Skeletal muscle cell (primary cell): ENCODE measurements at regions not wholly inside any gene's neighbourhood (a gene's known extent, or its start where the extent isn't known, plus 50 kb on each side); places are given as distances from the start of the nearest gene placed in this dataset.
"Not testable (repeated sequence)": the region's sequence is repeated elsewhere in the genome, so short reads cannot be mapped to it uniquely, and the experiment has no call there.

ENCODE experiments used
- DNase-seq: peaks from one replicate; pipeline ENCODE4 v3.0.0-alpha.2; 2010; ENCODE audit warnings: low read depth
- H3K4me3 ChIP-seq: 2 replicates; pipeline ENCODE4 v1.5.1; 2011; ENCODE audit warnings: low read depth, mild to moderate bottlenecking, control low read depth, low read length, moderate library complexity

DNA sequence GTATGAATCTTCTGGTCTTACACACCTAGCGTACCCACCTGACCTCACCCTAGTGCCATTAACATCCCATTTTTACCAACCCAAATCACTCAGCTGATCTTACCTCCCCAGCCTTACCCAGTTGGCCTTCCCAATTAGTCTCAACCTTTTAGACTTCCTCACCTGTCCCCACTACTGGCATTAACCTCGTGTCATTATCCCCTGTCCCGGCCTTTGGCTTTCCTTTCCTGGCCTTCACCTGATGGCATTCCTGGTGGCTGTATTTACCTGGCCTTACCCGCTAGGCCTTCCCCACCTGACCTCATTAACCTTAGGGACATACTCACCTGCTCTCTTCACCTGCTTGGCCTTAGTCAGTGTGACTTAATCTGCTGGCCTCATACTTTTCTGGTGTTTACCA, 104.1 kb downstream of the IL12A start:
- H3K4me3 ChIP-seq: no peak overlapping the region
- DNase-seq: no peak

DNA sequence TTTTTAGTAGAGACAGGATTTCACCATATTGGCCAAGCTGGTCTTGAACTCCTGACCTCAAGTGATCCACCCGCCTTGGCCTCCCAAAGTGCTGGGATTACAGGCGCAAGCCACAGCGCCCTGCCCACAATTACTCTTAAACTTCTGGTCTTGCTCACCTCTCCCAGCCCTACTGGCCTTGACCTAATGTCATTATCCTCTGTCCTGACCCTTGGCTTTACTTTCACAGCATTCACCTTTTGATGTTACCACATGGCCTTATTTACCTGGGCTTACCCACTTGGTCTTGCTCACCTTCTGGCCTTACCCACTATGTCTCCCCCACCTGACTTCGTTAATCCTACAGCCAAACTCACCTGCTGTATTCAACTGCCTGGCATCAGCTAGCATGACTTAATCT, 105.9 kb downstream of the IL12A start:
- DNase-seq: no peak
- no peak overlapping the region for H3K4me3 ChIP-seq

DNA sequence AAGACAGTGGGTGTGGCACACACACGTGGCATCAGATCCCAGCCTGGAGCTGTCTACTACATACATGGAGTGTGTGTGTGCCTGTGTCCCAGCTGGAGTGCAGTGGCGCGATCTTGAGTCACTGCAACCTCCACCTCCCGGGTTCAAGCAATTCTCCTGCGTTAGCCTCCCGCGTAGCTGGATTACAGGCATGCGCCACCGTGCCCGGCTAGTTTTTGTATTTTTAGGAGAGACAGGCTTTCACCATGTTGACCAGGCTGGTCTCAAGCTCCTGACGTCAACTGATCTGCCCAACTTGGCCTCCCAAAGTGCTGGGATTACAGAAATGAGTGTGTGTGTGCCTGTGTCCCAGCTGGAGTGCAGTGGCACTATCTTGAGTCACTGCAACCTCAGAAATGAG, 108.8 kb downstream of the IL12A start:
- DNase-seq: no peak
- no peak overlapping the region for H3K4me3 ChIP-seq

DNA sequence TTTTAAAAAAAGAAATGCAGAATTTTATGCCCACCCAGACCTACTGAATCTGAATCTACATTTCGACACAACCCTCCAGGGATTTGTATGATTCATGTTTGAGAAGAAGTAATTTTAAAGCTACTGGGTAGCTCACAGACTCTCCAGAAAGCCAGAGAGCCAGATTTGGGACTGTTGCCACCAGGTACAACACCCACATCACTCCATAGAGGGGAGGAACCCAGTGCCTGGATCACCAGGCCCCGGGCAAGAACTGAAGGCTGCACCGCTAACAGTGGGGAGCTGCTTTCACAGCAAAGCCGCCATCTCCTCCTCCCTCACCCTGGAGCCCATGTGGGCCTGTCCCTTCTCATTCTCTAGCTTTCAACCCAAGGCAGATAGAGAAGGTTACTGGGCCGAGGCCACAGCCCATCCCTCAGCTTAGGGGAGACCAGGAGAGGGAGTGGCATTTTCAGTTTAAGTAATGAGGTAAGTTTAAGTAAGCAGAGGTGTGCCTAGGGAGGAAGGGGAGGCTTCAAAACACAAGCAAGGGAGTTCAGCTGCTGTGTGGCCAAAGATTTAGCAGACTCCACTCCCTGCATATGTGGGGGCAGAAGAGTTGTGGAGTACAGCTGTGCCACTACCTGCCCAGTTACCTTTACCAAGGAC, 109.8 kb downstream of the IL12A start:
- H3K4me3 ChIP-seq: no peak overlapping the region
- DNase-seq: peak; percentile 34

DNA sequence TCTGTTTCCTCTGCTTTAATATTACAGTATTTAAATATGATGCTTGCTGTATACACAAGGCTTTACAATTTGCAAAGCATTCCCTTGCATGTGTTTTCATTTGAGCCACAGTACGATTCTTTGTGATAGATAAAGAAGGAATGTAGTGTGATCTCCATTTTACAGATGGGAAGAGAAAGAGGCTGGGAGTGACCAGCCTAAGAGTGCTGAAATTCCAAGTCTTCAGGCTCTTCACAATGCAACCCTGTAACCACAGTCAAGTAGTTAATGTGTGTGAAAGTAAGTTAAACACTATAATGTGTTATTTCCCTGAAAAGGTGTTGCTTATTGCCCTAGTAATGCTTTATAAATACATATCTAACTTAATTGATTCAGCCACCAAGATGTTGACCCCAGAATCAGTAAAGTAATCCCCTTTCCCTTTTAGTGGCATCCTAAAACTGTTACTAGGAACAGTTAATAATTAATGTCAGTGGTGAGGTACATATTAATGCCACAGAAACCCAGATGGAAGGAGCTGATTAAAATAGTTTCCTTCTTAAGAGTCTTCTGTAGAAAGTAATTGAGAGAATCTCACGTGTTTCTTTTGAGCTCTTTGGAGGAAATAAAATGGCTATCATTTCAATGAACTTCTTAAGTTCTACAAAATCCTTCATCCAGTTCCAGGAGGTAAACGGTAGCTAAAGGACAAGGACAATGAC, 110.4 kb downstream of the IL12A start:
- H3K4me3 ChIP-seq: no peak overlapping the region
- no peak for DNase-seq

DNA sequence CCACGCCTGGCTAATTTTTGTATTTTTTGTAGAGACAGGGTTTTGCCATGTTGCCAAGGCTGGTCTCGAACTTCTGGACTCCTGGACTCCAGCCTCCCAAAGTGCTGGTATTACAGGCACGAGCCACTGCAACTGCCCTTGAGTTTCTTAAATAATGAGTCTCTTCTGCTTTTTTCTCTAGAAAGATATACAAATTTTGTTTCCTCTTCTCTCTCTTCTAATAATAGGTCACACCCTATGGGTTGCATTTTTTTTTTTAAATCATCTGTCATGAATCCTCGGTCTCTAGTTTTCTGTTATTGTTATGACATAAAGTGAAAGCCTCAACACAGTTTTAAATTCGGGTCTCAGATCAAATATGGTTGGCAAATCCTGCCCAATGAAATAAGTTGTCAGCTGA, 111.2 kb downstream of the IL12A start:
- no peak overlapping the region for H3K4me3 ChIP-seq
- no peak for DNase-seq

DNA sequence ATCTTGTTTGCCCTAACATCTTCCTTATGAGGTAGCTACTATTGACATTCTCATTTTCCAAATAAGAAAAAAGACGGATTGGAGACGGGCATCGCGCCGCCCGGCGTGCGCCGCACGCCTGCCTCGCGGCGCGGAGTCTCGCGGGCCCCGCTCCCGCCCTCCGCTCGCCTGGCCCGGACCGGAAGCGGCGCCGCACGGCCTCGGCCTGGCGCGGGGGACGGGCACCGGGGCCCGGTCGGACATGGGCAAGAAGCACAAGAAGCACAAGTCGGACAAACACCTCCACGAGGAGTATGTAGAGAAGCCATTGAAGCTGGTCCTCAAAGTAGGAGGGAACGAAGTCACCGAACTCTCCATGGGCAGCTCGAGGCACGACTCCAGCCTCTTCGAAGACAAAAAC, 112.0 kb downstream of the IL12A start:
- no peak overlapping the region for H3K4me3 ChIP-seq
- no peak for DNase-seq

DNA sequence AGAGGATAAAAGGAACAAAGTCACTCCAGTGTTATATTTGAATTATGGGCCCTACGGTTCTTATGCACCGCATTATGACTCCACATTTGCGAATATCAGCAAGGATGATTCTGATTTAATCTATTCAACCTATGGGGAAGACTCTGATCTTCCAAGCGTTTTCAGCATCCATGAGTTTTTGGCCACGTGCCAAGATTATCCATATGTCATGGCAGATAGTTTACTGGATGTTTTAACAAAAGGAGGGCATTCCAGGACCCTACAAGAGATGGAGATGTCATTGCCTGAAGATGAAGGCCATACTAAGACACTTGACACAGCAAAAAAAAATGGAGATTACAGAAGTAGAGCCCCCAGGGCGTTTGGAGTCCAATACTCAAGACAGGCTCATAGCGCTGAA, 113.4 kb downstream of the IL12A start:
- DNase-seq, H3K4me3 ChIP-seq: not testable (repeated sequence)

DNA sequence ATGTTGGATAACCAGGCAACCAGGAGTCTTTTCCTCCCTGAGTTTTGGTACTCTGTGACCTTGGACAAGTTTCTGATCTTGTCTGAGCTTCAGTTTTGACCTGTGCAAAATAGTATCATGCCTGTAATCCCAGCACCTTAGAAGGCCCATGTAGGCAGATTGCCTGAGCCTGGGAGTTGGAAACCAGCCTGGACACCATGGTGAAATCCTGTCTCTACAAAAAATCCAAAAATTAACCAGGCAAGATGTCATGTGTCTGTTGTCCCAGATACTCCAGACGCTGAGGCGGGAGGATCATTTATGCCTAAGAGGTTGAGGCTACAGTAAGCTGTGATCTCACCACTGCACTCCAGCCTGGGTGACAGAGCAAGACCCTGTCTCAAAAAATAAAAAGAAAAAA, 114.8 kb downstream of the IL12A start:
- H3K4me3 ChIP-seq: no peak overlapping the region
- DNase-seq: no peak

DNA sequence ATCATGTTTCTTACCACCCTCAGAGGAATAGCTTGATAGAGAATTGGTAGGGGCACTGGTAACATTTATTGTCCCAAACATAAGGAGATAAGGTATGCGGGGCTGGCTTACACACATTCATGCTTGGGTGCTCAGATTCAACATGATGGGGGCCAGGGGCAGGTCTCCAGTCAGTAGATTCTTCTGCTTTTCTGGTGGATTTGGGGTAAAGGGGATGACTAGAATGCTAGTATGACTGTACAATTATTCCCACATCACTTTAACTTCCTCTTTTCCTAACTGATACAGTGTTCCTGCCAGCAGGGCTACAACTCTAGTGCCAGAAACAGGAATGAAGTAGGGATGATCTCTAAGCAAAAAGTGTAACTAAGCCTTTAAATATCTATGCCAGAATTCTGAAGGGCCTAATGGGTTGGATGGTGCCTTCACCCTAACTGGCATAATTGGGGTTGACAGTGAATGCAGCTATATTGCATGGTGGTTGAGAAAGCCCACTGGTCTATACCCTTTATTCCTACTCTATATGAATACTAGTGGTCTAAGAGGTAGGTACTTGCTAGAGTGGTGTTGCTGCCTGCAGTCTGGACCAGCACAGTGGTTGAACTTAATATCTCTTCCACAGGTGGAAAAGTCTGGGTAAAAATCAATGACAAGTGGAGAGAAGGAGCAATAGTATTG, 117.4 kb downstream of the IL12A start:
- no peak overlapping the region for H3K4me3 ChIP-seq
- DNase-seq: no peak

DNA sequence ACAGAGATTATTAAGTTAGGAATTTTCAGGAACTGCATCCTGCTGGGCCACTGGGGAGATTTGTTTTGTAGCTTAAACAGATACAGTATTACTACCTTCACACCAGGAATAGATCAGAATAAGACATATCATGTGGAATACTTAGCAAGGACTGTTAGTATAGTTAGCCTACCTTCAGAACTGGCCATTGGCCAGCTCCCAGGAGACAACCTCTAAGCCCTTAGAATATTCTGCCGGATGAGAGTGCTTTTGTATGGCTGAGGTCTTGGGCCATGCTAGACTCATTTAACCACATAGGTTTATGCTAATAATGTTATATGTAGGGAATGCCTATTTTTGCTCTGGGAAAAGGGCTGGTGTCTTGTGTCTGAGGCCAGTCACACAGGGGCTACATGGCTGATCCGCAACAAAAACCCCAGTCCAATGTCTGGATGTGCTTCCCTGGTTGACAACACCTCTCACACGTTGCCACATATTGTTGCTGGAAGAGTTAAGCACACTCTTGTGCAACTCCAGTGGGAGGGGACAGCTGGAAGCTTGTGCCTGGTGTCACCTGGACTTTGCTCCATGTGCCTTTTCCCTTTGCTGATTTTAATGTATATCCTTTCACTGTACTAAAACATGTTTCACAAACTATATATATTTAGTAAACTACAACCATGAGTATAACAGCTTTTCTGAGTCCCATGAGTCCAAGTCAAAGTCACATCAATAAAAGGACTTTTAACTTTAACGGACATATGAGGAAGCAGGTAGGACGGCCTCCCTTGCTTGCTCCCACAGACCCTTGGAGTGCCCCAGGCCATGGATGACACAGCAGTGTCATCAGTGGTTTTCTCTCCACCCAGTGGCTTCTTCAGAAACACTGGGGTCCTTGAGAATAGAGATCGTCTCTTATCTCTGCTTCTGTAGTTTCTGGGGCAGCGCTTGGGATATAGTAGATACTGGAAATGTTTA, 118.0 kb upstream of the C3orf80 start:
- no peak overlapping the region for H3K4me3 ChIP-seq
- DNase-seq: no peak

DNA sequence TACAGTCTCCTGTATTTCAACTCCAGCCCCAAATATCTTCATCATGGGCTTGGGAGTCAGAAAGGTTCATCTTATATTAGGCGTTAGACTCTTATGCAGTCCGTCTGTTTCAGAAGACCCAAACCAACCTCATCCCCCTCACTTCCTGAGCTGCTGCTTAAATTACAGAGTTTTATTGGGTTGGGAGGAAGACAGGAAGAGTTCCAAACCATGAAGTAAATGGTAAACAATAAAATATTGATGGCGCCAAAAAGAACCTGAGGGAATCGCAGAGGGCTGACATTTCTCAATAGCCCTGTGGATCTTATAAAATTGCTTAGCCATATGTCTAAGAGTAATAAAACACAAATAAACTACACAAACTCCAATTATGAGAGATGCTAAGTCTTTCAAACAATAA, 116.9 kb upstream of the C3orf80 start:
- H3K4me3 ChIP-seq: no peak overlapping the region
- DNase-seq: no peak

DNA sequence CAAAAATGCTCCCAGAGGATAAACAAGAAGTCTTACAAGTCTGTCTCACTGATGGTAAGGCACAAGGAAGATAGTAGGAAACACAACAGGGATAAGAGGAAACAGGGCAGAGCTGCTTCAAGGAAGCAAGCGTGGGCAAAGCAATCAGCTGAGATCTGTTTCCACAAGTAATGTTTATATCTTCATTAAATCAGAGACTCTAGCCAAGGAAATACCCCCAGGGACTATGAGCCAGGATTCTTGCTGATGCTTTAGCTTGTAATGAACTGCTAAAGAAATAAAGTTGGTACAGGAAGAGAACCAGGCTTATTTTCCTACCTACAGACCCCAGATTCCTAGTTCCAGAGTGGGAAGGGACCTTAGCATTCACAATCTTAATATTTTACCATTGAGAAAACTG, 112.7 kb upstream of the C3orf80 start:
- no peak for DNase-seq

DNA sequence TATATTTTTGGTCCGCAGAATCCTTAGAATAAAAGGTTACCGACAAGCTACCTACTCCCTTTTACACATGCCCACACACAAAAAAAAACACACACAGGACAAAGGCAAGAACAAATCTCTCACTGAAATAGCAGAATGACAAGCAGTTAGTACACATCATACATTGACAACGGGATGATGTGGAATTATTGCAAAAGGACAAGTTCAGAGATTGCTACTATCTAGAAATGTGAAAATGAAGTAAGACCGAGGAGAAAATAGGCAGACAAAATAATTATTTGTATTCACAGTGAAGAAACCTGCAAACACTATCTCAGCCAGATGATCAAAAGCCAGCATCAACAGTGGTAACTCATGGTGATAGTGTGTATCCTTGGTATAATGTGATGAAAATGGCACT, 112.2 kb upstream of the C3orf80 start:
- no peak overlapping the region for H3K4me3 ChIP-seq
- DNase-seq: no peak

More for the DNA sequence above, 112.7 kb upstream of the C3orf80 start:
- H3K4me3 ChIP-seq: no peak overlapping the region

DNA sequence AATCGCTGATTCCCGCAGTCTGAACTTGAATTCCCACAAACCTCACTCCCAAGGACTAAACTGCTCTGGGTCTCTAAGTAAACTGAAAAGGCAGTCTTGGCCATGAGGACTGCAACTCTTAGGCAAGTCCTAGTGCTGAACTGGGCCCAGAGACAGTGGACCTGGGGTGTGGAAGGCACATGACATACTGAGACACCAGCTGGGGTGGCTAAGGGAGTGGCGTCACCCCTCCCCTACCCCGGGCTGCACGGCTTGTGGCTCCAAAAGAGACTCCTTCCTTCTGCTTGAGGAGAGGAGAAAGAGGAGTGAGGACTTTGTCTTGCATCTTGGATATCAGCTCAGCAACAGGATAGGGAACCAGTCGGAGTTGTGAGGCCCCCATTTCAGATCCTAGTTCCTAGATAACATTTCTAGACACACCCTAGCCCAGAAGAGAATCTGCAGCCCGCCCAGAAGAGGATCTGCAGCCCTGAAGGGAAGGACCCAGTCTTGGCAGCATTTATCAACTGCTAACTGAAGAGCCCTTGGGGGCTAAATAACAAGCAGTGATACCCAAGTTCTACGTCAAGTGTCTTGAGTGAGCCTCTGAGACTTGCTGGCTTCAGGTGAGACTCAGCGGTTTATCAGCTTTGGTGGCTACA, 110.7 kb upstream of the C3orf80 start:
- no peak overlapping the region for H3K4me3 ChIP-seq
- DNase-seq: no peak

DNA sequence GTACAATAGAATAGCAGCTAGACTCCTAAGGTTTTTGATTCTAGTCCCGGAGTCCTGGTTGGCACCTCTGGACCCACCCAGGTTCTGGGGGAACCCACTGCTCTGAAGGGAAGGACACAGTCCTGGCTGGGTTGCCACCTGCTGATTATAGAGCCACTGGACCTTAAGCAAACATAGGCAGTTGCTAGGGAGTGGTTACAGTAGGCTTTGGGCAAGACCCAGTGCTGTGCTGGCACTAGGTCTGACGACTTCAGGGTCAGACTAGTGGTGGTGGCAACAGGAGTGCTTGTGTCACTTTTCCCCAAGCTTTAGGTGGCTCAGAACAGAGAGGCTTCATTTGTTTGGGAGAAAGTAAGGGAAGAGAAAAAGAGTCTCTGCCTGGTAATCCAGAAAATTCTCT, 109.8 kb upstream of the C3orf80 start:
- H3K4me3 ChIP-seq: no peak overlapping the region
- DNase-seq: no peak

DNA sequence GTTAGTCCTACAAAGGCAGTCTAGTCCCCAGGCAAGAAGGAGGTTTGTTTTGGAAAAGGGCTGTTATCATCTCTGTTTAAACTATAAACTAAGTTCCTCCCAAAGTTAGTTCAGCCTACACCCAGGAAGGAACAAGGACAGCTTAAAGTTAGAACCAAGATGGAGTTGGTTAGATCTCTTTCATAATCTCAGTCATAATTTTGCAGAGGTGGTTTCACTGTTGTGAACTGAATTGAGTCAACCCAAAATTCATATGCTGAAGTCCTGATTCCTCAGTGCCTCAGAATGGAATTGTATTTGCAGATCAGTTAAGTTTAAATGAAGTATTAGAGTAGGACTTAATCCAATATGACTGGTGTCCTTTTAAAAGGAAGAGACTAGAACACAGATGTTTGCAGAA, 101.0 kb upstream of the C3orf80 start:
- no peak for DNase-seq
- H3K4me3 ChIP-seq: no peak overlapping the region

DNA sequence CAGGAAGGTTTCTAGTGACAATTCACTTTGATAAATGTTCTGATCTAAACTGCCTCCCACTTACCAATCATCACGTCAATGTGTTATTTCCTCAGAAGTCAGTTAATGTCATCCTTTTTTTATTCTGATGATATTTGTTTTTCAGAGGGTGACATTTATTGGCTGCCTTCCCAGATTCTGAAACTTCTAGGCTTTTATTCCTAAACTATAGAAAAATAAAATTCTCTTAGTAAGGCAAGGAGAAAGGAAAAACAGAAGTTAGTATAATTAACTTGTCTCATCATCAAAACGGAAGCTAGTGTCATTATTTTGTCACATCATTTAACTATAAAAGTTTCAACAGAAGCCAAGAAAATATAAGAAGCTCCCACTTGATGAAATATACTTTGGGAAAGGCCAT, 100.0 kb upstream of the C3orf80 start:
- no peak overlapping the region for H3K4me3 ChIP-seq
- DNase-seq: no peak

DNA sequence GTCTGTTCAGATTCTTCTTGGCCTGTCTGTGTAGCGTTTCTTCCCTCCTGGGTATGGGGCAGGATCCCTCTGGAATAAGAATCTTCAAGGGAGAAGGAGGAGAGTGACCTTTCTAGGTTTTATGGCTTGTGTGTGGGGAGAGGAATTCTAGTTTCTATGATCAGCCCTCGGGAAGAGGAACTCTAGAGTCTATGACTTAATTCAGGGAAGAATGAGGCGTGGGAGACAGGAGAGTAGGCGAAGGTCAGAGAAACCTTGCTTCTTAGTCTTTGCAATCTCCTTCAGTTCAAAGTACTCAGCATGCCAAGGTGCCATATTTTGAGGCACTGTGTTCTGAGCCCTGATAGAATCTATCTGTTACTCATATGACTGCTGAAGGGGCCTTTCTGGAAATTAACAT, 99.2 kb upstream of the C3orf80 start:
- no peak for DNase-seq
- no peak overlapping the region for H3K4me3 ChIP-seq
